BJ (cell line): ENCODE measurements at regions not wholly inside any gene's neighbourhood (a gene's known extent, or its start where the extent isn't known, plus 50 kb on each side); places are given as distances from the start of the nearest gene placed in this dataset.

Experiments used
- CTCF ChIA-PET: fragments of 350-600 bp; formaldehyde crosslinking; extraction: SDS; loops from one replicate; lab custom pipeline; 2021; ENCODE audit warnings: antibody characterized with exemption, inconsistent platforms; lab: Yijun Ruan, JAX
- POLR2A ChIA-PET: fragments of 300-600 bp; sonication (Branson Sonifier 250); formaldehyde crosslinking; extraction: SDS; loops from one replicate; lab custom pipeline; 2021; ENCODE audit warnings: antibody characterized with exemption; lab: Charles Lee
- DNase-seq: peaks from one replicate; pipeline ENCODE4 v3.0.0-alpha.2; 2011; ENCODE audit warnings: low read depth
- H3K27me3 ChIP-seq: 2 replicates; pipeline ENCODE4 v1.6.0; 2011; ENCODE audit warnings: low read length; ENCODE audit not compliant: control insufficient read depth, insufficient read depth
- H3K36me3 ChIP-seq: 2 replicates; pipeline ENCODE4 v1.5.1; 2011; ENCODE audit warnings: low read length; ENCODE audit not compliant: control insufficient read depth, insufficient read depth
- H3K4me3 ChIP-seq: 2 replicates; pipeline ENCODE4 v1.5.1; 2011; ENCODE audit warnings: low read depth, mild to moderate bottlenecking, control low read depth, low read length
- TF ChIP-seq, protein P1 (sequence below): IDR thresholded peaks from 2 replicates; pipeline ENCODE4 v1.5.1; 2011; ENCODE audit warnings: low read depth, mild to moderate bottlenecking, control low read depth, inconsistent platforms, low read length, moderate library complexity; ENCODE audit not compliant: insufficient read depth

DNA sequence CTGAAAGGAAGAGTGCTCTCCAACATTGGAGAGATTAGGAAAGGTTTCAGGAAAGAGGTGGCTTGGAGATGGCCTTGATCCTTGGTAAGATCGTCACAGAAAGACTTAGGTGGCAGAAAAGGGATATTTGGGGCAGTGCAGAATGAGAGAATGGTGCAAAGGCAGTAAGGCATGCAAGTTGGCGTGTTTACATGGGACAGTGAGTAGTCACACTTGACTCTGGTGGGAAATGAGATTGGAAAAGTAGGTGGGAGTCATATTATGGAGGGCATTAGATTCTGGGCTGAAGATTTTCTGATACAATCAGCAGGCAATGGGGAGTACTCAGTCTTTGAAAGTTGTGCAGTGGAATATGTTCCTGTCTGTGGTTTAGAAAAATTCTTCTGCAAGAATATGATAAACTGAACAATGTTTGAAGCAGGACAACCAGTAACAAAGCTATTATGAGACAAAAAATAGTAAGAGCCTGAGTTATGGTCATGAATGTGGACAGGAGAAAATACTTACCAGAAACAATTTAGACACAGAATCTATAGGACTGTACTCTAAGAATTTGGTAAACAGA lies 76.2 kb upstream of the ANKRD55 start:
- CTCF ChIA-PET, result interaction anchor here (1.5 kb wide), 1 partner anchor 10 kb away, joined by 3 read pairs; no protein-coding TSS in a partner anchor
- no peak for DNase-seq

GRCh38 chr5:56307714-56308333 lies 74.7 kb upstream of the ANKRD55 start:
- TF ChIP-seq, protein P1, sequence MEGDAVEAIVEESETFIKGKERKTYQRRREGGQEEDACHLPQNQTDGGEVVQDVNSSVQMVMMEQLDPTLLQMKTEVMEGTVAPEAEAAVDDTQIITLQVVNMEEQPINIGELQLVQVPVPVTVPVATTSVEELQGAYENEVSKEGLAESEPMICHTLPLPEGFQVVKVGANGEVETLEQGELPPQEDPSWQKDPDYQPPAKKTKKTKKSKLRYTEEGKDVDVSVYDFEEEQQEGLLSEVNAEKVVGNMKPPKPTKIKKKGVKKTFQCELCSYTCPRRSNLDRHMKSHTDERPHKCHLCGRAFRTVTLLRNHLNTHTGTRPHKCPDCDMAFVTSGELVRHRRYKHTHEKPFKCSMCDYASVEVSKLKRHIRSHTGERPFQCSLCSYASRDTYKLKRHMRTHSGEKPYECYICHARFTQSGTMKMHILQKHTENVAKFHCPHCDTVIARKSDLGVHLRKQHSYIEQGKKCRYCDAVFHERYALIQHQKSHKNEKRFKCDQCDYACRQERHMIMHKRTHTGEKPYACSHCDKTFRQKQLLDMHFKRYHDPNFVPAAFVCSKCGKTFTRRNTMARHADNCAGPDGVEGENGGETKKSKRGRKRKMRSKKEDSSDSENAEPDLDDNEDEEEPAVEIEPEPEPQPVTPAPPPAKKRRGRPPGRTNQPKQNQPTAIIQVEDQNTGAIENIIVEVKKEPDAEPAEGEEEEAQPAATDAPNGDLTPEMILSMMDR, result no peak
- no peaks in the 10 kb centered on the region for H3K36me3 ChIP-seq
- H3K4me3 ChIP-seq, result no peak overlapping the region
- CTCF ChIA-PET, result interaction anchor here (0.9 to 1.1 kb wide), 2 partner anchors 29 to 68 kb away, joined by 3 read pairs; no protein-coding TSS in a partner anchor
- POLR2A ChIA-PET, result no interaction called here
- H3K27me3 ChIP-seq, result no peaks in the 10 kb centered on the region
- no peak for DNase-seq

More for the DNA sequence above, 76.2 kb upstream of the ANKRD55 start:
- H3K27me3 ChIP-seq, result no peaks in the 10 kb centered on the region
- H3K4me3 ChIP-seq, result no peak overlapping the region
- TF ChIP-seq, protein P1, result no peak
- H3K36me3 ChIP-seq, result no peaks in the 10 kb centered on the region
- POLR2A ChIA-PET, result no interaction called here

DNA sequence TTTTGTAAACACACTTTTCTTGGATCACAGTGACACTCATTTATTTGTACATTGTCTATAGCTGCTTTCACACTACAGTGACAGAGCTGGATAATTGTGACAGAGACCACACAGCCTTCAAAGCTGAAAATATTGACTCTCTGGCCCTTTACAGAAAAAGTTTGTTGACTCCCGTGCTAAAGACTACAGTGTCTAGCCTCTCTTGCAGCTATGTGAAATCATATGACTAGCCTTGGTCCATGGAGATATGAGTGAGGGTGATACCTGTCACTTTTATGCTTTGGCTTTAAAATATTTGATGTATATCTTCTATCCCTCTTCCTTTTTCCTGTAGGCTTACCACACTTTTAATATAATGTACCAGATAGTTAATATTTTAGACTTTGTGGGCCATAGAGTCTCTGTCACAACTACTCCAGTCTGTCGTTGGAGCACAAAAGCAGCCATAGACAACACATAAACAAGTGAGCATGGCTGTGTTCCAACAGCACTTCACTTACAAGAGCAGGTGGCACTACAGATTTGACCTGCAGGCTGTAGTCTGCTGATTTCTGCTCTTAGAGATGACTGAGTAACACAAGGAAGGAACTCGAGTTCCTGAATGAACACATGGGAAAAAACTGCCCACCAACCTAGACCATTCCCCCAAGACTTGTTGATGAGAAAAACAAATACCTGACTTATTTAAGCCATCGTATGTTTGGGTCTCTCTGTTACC lies 73.5 kb upstream of the ANKRD55 start:
- DNase-seq, result no peak
- H3K36me3 ChIP-seq, result no peaks in the 10 kb centered on the region
- TF ChIP-seq, protein P1, result no peak
- POLR2A ChIA-PET, result no interaction called here
- H3K27me3 ChIP-seq, result no peaks in the 10 kb centered on the region
- H3K4me3 ChIP-seq, result no peak overlapping the region
- CTCF ChIA-PET, result no interaction called here

DNA sequence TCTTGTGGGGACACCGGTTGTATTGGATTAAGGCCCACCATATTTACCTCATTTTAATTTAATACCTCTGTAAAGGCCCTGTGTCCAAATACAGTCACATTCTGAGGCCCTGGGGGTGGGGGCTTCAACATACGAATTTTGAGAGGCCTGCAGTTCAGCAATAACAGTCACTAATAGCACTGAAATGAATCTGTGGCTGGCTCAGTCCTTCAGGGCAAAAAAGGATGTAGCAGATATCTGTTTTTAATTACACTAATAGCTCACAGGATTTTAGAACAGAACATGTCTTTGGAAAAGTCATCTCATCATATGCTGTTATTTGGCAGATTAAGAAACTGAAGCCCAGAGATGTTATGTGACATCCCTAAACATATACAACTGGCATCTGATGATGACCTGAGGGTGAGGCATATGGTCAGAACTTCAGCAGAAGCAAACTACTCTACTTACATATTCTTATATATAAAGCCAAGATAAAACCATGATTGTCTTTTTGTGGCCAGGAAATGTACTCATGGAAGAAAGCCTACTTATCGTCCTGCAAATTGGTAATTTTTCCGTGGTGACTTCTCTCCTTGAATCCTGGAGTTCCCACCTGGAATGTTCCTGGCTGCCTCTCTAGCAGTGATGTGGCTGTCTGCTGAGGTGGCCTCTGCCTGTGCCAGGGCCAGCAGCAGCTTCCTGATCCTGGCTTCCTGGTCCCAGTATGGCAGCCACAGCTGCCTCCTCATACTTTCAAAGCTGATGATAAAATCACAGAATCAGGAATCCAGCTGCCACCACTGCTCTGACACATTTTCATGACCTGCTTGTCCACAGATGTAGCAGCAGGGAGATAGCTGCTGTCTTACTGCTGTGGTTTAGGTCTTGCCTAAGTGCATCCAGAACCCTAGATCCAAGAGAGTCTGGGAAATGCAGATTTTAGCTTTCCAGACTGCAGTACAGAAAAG lies 72.1 kb upstream of the ANKRD55 start:
- Histone ChIP-seq H3K4me3 (no peak overlapping the region), H3K27me3 (no peaks in the 10 kb centered on the region), H3K36me3 (no peaks in the 10 kb centered on the region)
- ChIA-PET CTCF (interaction anchor here (1.1 to 4.8 kb wide), 2 partner anchors 14 to 15 kb away, joined by 4 to 25 read pairs; no protein-coding TSS in a partner anchor), POLR2A (interaction anchor here (0.6 to 1.0 kb wide), 2 partner anchors 29 to 344 kb away, joined by 3 read pairs; no protein-coding TSS in a partner anchor)
- TF ChIP-seq, protein P1, result no peak
- DNase-seq, result no peak
